CD4-positive, alpha-beta T cell treated with Interleukin-6 at 100 ng/mL for 8 hours (primary cell): ENCODE measurements at regions not wholly inside any gene's neighbourhood (a gene's known extent, or its start where the extent isn't known, plus 50 kb on each side); places are given as distances from the start of the nearest gene placed in this dataset.
"Not testable (repeated sequence)": the region's sequence is repeated elsewhere in the genome, so short reads cannot be mapped to it uniquely, and the experiment has no call there.

Source experiments
- DNase-seq: peaks from one replicate; pipeline ENCODE4 v3.0.0-alpha.2; 2020; ENCODE audit warnings: mixed read lengths, low spot score

DNA sequence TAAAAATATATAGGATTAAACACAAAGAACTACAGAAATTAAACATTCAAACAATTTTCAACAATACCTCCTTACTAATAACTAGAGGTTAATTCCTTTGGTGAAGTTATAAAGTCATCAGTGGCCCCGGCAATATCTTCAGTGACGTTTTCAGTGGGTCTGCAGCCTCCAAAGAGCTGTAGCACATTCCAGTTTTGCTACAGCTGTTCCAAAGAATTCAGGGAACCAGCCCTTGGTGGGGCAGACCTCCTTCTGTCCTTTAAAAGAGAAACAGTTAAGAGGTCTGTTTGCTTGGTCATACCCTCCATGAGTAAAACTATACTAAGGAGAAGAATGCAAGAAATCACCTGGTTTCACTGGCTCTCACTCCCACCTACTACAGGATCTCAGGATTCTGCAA is 99.2 kb upstream of the ZDHHC17 start:
- DNase-seq, result no peak

DNA sequence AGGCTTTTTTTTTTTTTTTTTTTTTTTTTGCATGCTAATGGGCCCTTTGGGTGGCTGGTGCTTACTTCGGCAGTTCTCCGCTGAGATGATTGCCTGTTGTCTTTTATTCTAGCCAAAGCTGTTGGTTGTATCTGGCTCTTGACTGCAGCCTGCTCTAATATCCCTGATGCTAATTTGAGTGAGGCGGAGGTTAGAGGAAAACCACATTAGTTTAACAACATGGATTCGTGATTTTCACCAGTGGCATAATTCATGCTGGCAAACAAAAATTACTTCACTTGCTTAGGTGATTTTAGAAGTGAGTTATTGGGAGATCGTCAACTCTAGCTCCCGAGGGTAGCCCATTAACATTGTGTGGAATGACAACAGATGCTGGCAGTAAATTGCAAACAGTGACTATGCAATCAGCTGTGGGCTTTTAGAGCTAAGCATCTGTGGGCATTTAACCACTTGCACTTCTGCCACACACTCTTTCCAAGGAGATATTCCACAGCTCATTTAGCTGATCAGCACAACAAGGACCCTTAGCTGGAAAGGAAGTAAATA is 97.6 kb upstream of the ZDHHC17 start:
- DNase-seq, result no peak

DNA sequence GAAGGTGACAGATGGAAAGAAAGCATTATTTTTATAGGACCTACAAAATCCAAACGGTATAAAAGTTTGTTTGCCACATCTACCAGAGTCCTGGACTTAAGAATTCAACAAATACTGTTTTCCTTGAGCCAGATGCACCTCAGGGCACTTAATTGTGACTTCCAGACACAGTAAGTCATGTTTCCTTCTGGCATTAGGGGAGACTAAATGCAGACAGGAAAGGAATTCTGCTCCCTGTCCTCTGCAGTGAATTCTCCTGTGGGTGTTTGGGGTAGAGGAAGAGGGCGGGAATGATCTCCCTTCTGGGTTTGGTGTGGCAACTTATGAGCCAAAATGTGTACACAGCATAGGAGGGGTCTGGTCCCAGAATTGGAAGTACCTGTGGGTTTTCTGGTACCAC is 93.9 kb upstream of the ZDHHC17 start:
- no peak for DNase-seq

DNA sequence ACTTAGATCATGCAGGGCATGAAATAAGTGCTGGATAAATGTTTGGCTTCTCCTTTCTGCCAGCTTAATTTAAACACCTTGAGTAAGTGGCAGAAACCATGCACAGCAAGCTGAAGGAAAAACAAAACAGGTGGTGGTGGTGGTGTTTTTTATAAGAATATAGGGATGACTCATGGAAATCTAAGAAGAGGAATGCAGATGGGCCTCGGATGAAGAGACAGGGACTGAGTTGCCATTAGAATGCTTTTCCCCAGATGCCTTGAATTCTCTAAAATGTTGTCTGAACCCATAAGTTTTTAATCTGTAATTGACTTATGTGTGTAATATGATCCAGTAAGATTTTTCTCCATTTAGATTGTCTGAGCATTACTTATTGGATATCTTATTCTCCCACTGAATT is 93.1 kb upstream of the ZDHHC17 start:
- DNase-seq, result no peak

DNA sequence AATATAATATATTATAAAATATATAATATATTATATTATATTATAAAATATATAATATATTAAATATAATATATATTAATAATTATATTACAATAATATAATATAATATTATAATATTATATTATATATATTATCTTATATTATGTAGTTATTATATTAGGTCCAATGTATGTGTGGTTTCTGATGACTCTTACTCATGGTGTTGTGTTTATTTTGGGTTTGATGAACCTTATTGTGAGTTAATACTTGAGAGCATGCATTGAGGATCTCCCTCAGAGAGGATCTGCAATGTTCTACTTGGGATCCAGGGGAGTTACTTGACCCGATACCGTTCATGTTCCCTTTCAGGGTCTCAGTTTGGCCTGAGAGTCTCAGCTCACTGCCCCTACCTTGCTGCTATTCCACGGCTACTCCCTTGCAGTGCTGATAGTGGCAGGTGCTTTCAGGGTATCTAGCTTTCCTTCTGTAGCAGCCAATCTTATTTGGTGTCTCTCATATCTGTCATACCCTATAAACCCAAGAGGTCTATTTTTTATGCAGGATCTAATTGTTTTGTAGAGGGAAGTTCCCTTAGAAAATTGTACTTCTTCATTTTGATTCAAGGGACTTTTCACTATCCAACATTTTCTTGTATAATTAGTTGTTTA is 89.1 kb upstream of the ZDHHC17 start:
- DNase-seq, result no peak

DNA sequence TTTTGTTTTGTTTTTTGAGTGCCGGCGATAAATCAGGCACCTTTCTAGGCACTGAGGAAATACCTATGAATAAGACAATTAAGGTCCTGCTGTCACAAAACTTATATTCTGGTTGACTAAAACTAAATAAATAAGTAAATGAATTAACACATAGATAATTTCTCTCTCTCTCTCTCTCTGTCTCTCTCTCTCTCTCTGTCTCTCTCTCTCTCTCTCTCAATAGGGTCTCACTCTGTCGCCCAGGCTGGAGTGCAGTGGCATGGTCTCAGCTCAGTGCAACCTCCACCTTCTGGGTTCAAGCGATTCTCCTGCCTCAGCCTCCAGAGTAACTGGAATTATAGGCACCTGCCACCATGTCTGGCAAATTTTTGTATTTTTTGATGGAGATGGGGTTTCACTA is 87.7 kb upstream of the ZDHHC17 start:
- not testable (repeated sequence) for DNase-seq

DNA sequence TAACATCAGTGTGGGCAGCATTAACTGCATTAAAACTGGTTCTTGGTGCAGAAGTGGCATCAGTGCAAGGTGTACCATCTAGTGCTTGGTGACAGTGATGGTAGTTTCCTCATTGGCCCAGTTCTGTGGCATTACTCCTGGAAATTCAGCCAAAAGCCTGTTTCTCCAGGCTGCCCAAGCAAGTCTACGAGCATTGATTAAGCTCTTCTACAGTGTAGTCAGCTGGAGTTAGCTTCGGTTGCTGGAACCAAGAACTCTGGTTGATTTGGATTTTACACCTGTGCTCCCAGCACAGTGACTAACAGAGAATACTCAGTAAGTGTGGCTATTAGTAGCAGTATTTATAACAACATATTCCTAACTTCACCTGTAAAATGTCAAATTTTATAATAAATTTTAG is 84.9 kb upstream of the ZDHHC17 start:
- no peak for DNase-seq

DNA sequence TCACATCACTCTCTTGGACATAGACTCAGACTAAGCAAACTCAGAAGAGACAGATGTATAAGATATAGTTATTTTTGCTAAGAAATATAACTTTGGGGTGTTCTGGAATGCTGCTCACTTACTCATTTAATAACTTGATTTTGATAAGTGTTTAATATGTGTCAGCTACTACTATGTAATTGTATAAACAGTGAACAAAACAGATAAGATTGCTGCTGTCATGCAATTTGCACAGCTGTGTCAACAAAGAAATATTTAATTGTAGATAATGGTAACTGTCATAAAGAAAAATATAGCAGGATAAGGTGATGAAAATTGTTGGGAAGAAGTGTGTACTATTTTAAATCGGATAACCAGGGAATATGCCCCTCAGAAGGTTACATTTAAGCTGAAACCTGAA is 84.1 kb upstream of the ZDHHC17 start:
- no peak for DNase-seq

DNA sequence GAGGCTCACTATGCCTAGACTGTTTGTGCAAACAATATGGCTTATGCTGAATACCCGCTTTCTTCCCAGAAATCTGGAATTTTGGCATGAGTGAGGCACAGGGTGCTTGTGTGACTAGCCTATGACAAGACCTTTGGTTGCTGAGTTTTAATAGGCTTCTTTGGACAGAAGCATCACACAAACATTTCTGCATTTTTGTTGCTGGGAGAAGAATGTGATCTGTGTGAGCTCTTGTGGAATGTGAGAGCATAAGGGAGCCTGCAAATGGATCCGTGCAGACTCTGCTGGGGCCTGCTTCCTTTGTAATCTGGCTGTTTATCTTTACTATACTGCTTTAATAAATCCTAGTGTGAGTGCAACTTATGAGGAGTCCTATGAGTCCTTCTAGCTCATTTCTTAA is 83.0 kb upstream of the ZDHHC17 start:
- DNase-seq, result no peak

DNA sequence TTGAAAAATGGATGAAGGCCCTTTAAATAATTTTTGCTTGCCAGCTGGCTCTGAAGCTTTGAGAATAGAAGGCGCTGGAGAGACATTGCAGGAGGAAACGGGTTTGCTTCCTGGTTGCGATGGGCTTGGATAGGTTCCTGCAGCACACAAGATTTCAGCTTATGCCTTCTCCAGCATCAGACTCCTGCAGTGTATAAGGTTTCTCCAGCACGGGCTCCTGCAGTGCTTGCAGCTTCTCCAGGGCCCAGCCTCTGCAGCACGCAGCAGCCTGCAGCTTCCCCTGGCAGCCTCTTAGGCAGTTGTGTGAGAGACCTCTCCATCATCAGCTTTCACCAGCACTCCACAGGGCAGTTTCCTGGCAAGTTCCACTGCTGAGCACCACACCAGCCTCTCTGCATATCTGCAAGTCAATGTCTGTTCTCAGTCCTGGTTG is 78.7 kb upstream of the ZDHHC17 start:
- no peak for DNase-seq

DNA sequence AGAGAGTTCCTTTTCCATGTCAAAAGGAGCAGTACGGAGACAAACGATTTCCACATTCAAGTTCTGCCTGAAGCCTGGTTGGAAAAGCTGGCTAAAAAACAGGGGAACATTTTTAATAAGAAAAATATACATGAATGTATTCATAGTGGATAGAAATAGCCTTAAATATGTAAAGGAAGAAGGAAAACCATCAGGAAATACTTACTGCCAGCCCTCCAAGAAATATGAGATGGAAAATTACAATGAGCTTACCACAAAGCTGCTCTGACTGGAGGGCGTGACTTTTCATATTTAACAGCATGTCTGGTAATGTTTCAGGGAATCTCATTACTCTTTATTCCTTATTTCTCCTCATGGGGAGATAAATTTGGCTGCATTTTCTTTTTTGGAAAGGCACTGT is 75.9 kb upstream of the ZDHHC17 start:
- DNase-seq, result no peak

DNA sequence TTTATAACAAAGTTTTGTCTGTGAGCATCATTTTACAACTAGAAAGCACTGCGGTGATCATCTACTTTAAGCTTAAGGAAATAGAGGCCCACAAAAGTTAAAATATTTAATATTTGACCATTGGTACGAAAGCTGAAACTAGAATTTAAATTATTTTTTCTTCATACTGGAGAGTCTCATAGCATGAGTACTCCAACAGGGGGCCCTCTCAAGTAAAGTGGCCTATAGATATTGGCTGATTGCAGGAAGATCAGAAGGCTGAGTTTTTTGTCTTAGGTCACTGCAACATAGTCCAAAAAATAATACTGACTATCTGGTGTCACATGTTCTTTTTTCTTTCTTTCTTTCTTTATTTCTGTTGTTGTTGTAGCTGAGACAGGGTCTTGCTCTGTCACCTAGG is 75.3 kb upstream of the ZDHHC17 start:
- DNase-seq, result no peak

DNA sequence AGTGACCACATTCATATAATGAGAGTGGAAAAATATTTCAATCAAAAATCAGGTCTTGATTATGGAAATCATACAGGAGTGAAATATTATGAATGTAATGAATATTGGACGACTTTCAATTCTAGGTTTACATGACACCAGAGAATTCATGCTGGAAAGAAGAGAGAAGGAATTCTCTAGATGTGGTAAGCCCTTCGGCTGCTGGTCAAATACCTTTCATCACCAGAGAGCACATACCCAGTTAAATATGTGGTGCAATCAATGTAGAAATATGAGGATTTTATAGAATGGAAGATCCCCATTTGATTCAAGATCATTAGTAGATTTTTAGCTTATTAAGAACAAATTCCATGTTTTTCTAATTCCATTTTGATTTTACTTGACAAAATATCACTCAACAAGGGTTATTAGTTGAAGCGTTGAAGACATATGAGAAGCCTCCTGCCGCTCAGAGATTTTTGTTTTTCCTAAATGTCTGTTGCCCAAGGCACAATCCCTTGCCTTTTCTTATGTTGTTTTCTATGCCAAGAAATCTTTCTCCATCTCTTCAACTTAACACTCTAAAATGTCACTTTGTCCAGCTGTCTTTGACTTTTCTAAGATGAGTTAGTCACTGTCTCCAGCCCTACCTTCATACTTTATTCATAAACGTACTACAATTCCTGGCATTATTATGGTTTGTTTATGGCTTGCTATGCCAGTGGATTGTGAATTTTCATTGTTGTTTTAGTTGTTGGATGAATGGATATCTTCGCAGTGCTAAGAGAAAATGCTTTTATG is 72.8 kb upstream of the ZDHHC17 start:
- DNase-seq, result no peak

DNA sequence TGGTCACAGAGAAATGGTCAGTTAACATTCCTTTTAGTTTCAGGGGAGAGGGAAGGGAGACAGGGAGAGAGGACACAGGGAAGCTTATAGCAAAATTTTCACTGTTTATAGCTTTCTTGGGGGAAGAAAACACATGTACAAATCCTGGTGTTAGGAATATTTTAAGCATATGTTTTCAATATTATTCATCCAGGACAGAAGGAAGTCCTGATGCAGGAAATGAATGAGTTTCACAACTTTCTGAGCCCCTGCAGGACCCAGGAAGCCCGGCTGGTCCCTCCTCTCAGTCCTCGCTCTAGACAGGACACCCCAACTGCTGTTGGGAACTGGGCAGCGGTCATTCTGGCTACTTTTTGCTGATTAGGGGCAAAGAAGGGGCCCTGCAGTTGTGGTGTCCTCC is 71.1 kb upstream of the ZDHHC17 start:
- DNase-seq, result no peak

DNA sequence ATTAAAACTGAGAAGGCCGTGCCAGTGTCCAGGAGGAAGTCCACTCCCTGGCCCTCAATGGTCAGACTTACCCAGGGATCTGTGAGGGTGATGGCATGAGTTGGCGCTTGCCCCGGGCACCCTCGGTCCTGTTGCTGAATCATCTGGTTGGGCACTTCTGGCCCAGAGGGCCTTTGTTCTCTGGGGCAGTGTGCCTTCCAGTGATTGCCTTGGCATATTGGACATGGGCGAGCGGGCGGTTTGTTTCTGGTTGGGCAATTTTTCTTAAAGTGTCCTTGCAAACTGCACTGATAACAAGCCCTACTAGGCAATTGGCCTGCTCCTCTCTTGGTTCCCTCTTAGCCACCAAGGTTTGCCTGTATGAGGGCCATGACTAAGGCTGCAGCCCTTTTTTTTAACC is 69.5 kb upstream of the ZDHHC17 start:
- no peak for DNase-seq

DNA sequence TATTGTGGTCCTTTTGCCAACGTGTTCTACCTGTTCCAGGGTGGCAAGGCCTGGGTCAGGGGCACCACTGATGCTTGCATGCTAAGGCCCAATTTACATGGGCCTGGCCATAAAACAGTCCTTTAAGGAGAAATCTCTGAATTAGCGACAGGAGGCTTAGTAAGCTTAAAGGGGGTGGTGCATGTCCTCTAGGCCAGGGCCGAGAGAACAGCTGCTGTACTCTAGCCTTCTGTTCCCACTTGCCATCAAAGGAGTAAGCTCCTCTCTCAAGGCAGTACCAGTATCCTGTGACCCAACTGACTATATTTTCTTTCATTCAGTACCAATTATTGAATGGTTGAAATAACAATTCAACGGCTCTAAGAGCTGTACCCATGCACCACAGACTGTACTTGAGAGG is 67.7 kb upstream of the ZDHHC17 start:
- no peak for DNase-seq

DNA sequence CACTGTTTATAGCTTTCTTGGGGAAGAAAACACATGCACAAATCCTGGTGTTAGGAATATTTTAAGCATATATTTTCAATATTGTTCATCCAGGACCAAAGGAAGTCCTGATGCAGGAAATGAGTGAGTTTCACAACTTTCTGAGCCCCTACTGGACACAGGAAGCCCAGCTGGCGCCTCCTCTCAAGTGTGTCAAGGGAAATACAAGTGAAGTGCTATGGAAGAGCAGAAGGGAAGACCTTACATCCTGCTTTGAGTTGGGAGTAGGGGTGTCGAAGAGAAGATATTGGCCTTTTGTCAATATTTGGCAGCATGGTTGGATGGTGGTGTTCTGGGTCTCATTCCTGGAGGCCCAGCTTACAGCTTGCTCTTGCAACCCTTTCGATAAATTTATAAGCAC is 66.1 kb upstream of the ZDHHC17 start:
- DNase-seq, result no peak

DNA sequence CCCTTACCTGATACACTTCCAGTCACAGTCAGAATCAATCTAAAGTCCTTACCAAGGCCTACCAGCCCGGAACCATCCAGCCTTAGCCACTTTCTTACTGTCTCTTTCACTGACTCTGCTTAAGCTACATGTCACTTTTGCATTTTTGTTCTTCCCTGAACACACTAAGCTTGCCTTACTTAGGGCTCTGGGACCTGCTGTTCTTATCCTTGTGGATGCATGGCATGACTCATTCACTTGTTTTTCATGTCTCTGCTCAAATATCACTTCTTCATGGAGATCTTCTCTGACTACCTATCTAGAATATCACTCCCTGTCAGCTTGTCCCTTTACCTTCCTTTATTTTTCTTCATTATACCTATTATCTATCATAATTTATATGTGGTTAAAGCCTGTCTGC is 65.6 kb upstream of the ZDHHC17 start:
- DNase-seq, result no peak

DNA sequence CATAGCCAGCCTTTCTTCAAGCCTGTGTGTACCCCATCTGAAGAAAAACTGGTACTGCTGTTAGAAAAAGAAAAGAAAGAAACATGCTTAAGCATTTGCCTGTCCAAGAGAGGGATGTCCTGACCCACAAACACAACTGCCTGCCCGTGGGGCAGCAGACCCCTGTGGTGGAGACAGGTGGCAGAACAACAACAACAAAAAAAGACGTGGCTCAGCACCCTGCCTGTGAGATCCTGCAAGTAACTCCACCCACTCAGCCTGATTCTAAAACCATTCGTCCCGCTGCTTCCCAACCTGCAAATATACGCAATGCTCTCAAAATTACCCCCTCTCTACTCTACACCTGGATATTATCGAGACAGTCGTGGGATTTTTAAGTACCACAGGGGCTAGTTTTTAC is 64.9 kb upstream of the ZDHHC17 start:
- DNase-seq, result no peak

DNA sequence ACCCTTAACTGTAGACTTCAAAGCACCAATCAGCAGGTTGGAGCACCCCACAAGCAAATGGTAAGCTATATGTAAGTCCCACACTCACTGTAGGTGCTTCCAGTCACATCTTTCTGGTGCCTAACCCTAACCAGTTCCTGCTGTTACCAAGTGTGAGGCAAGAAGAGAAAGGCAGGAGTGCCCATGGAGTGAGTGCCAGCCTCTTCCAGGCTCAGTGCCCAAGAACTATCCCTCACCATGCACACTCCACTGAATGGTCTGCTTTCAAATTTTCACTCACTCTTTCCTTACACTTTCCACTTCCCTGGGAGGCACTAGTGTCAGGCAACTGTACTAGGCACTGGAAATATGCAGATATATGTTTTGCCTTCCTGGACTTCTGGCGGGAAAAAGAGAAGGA is 62.2 kb upstream of the ZDHHC17 start:
- DNase-seq, result no peak

DNA sequence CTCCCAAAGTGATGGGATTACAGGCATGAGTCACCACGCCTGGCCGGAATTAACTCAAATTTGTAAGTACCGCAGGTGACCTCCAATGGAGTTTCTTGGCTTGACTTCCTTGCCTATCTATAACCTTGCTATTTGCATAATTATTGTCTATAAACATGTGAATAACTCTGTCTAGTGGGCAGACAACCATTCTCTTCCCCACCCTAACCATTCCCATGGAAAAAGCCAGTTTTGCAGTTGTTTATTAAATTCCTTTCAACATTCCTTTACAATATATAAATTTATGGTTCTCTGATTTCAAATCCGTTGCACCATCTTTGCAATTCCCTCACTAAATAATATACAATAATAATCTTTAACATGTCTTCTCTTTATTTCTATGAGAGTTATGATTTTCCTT is 61.0 kb upstream of the ZDHHC17 start:
- no peak for DNase-seq

DNA sequence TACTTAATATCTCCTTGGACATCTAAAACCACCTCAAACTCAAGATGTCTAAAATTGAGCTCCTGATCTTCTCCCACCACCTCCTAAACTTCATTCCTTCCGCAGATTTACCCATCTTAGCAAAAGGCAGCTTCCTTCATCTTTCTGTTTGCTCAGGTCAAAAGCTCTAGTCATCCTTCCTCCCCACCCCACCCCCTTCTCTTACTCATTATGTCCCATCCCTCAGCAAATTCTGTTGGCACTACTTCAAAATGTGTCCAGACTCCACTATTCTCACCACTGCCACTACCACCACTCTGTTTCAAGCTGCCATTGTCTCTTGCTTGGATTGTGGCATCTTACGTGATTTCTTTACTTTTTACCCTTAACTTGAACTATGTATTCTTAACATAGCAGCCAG is 59.2 kb upstream of the ZDHHC17 start:
- DNase-seq, result no peak

DNA sequence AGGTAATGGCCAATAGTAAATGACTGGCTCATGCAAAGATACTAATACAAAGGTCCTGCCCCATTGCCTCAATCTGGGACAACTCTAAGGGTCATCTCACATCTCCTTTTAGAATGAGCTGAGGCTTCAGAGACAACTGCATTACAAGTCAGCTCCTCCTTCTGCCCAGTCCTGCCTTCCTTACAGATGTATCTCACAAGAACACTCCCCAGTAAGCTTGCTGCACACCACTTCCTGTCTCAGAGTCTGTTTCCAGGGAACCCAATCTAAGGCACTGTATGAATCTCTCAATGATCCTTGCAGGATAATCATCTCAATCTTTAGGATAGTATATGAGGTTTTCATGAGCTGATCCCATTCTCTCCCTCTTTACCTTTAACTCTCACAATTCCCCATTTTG is 57.8 kb upstream of the ZDHHC17 start:
- DNase-seq, result no peak

DNA sequence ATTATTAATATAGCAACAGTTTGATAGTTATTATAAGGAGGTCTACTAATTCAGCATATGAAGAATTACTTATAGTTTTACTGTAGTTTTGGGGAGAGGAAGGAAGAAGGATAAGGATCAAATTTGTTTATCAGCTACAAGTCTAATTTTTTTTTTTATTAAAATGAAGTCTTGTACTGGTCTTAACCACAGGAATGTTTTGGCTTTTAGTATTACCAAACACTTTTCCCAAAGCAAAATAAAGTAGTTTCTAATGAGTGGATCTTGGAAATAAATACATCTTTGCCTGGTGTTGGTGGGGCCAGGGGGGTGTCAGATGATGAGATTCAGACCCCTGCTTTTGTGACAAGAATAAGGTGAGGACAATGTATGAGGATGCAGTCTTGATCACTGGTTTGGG is 57.2 kb upstream of the ZDHHC17 start:
- DNase-seq, result no peak
